Mesodermal cell (in vitro differentiated cells): ENCODE measurements at regions not wholly inside any gene's neighbourhood (a gene's known extent, or its start where the extent isn't known, plus 50 kb on each side); places are given as distances from the start of the nearest gene placed in this dataset.

Experiments
- H3K27ac ChIP-seq: 2 replicates; pipeline ENCODE4 v1.7.0; 2013; ENCODE audit warnings: mild to moderate bottlenecking, low read depth, low read length, moderate library complexity; ENCODE audit not compliant: severe bottlenecking
- H3K36me3 ChIP-seq: 2 replicates; pipeline ENCODE4 v1.7.1; 2013; ENCODE audit warnings: mild to moderate bottlenecking, low read length, moderate library complexity; ENCODE audit not compliant: control insufficient read depth, insufficient read depth
- H3K4me1 ChIP-seq: one replicate; pipeline ENCODE4 v1.7.1; 2013; ENCODE audit warnings: mild to moderate bottlenecking, low read length; ENCODE audit not compliant: insufficient read depth, control insufficient read depth, poor library complexity, severe bottlenecking
- H3K4me3 ChIP-seq: 2 replicates; pipeline ENCODE4 v1.7.0; 2013; ENCODE audit warnings: low read length, control low read depth, mild to moderate bottlenecking; ENCODE audit not compliant: insufficient read depth, poor library complexity, severe bottlenecking; ENCODE audit errors: extremely low read depth
- H3K9me3 ChIP-seq: 2 replicates; pipeline ENCODE4 v1.7.1; 2013; ENCODE audit warnings: mild to moderate bottlenecking, low read length, moderate library complexity; ENCODE audit not compliant: control insufficient read depth
- WGBS, 2 experiments: methylation state at CpG; one replicate each; pipeline ENCODE4 v1.1.5; 2013; ENCODE audit warnings: missing lambda C conversion rate in 2 of 2; ENCODE audit not compliant: insufficient coverage in 2 of 2; 5-methylcytosine and 5-hydroxymethylcytosine counted together

- Histone ChIP-seq H3K4me3 (no peak overlapping the region), H3K27ac (no peak overlapping the region), H3K4me1 (no peaks in the 10 kb centered on the region), H3K36me3 (no peaks in the 10 kb centered on the region), H3K9me3 (no peaks in the 10 kb centered on the region)
- WGBS, 2 experiments = 86 to 88% methylated on average over 17 to 23 of the region's 31 CpGs
Observed at GRCh38 chr22:46098525-46099475, 51.5 kb upstream of the PPARA start.

GRCh38 chr22:46099740-46100139 lies 50.6 kb upstream of the PPARA start:
- WGBS, 2 experiments = 74 to 90% methylated on average over 3 to 4 of the region's 4 CpGs
- H3K36me3 ChIP-seq = no peaks in the 10 kb centered on the region
- no peaks in the 10 kb centered on the region for H3K9me3 ChIP-seq
- H3K4me1 ChIP-seq = no peaks in the 10 kb centered on the region
- H3K4me3 ChIP-seq = no peak overlapping the region
- H3K27ac ChIP-seq = no peak overlapping the region

GRCh38 chr22:46100401-46101105 lies 49.8 kb upstream of the PPARA start:
- Histone ChIP-seq H3K9me3 (no peaks in the 10 kb centered on the region), H3K4me1 (no peaks in the 10 kb centered on the region), H3K27ac (no peak overlapping the region), H3K36me3 (no peaks in the 10 kb centered on the region), H3K4me3 (no peak overlapping the region)
- 91 to 95% methylated on average over 18 to 20 of the region's 21 CpGs for WGBS, 2 experiments
